Panc1 (cell line): ENCODE measurements at regions not wholly inside any gene's neighbourhood (a gene's known extent, or its start where the extent isn't known, plus 50 kb on each side); places are given as distances from the start of the nearest gene placed in this dataset.

ENCODE experiments used
- ATAC-seq: fragments of 200-7000 bp; cut with Tn5 transposase; 2 replicates; pipeline ENCODE4 v1.9.1; 2020; ENCODE audit warnings: mild to moderate bottlenecking, moderate library complexity
- BruUV-seq: library from RNA; stranded (reverse); fragments of 400-500 nt; replicated peaks from 2 replicates; lab custom pipeline; 2021; lab: Mats Ljungman, UMichigan
- CTCF ChIA-PET: fragments of 300-600 bp; sonication (Branson Sonifier 250); formaldehyde crosslinking; loops from one replicate; lab custom pipeline; 2022; ENCODE audit warnings: antibody characterized with exemption; lab: Charles Lee
- POLR2A ChIA-PET: fragments of 300-600 bp; sonication (Branson Sonifier 250); formaldehyde crosslinking; loops from one replicate; lab custom pipeline; 2022; ENCODE audit warnings: antibody characterized with exemption; lab: Charles Lee
- DNase-seq: peaks from one replicate; pipeline ENCODE4 v3.0.0-alpha.2; 2010; ENCODE audit warnings: low read depth, low spot score
- H3K27ac ChIP-seq: 2 replicates; pipeline ENCODE4 v1.5.1; 2011; ENCODE audit warnings: mild to moderate bottlenecking, low read length, inconsistent platforms
- H3K27me3 ChIP-seq: fragments of 200-500 bp; sonication (Bioruptor generic); 2 replicates; pipeline ENCODE4 v1.6.0; 2014; ENCODE audit warnings: low read length, inconsistent platforms; ENCODE audit not compliant: control insufficient read depth, insufficient read depth
- H3K36me3 ChIP-seq: fragments of 200-500 bp; sonication (Bioruptor generic); 2 replicates; pipeline ENCODE4 v1.5.1; 2014; ENCODE audit warnings: inconsistent platforms, mild to moderate bottlenecking, low read length, moderate library complexity; ENCODE audit not compliant: control insufficient read depth, insufficient read depth
- H3K4me1 ChIP-seq: 2 replicates; pipeline ENCODE4 v1.5.1; 2011; ENCODE audit warnings: inconsistent platforms, mild to moderate bottlenecking, low read length, moderate library complexity; ENCODE audit not compliant: control insufficient read depth, insufficient read depth
- H3K4me3 ChIP-seq, 2 experiments: 2 replicates each; pipeline ENCODE4 v1.5.1; 2011 to 2012; ENCODE audit warnings: low read depth in 2 of 2, low read length in 2 of 2, mild to moderate bottlenecking in 2 of 2, inconsistent platforms in 1 of 2, moderate library complexity in 1 of 2
- H3K9me3 ChIP-seq: fragments of 200-500 bp; sonication (Bioruptor generic); 2 replicates; pipeline ENCODE4 v1.5.1; 2014; ENCODE audit warnings: low read depth, mild to moderate bottlenecking, inconsistent platforms, low read length, moderate library complexity; ENCODE audit not compliant: control insufficient read depth, insufficient read depth
- POLR2AphosphoS5 ChIP-seq: IDR thresholded peaks from 2 replicates; pipeline ENCODE4 v1.6.1; 2012; ENCODE audit warnings: mild to moderate bottlenecking, low read depth, low read length, moderate library complexity
- SIN3A ChIP-seq: IDR thresholded peaks from 2 replicates; pipeline ENCODE4 v1.6.1; 2012; ENCODE audit warnings: low read depth, mild to moderate bottlenecking, low read length, moderate library complexity, borderline replicate concordance; ENCODE audit not compliant: insufficient read depth
- TCF7L2 ChIP-seq: IDR thresholded peaks from 2 replicates; pipeline ENCODE4 v1.6.1; 2011; ENCODE audit warnings: mild to moderate bottlenecking, low read depth, low read length, inconsistent platforms
- in situ Hi-C: cut with HindIII; loops from 2 replicates; pipeline ENCODE4 v1.10.0; 2016; ENCODE audit warnings: low sequenced_read_pairs, low pct_unique_long_range_greater_than_20kb
- intact Hi-C: fragments of 100-400 bp; cut with micrococcal nuclease; formaldehyde crosslinking; loops from one replicate; pipeline ENCODE4 v1.10.0; 2022; ENCODE audit not compliant: unreplicated experiment
- TF ChIP-seq, protein P1 (sequence below): fragments of 450-650 bp; IDR thresholded peaks from 2 replicates; pipeline ENCODE4 v1.5.1; 2017; ENCODE audit warnings: mild to moderate bottlenecking
- TF ChIP-seq, protein P2 (sequence below), 2 experiments: IDR thresholded peaks; 2 replicates each; pipeline ENCODE4 v1.6.1; 2011 to 2012; ENCODE audit warnings: low read depth in 2 of 2, control low read depth in 1 of 2, low read length in 1 of 2, mild to moderate bottlenecking in 1 of 2, moderate library complexity in 1 of 2; ENCODE audit not compliant: insufficient read depth in 1 of 2

DNA sequence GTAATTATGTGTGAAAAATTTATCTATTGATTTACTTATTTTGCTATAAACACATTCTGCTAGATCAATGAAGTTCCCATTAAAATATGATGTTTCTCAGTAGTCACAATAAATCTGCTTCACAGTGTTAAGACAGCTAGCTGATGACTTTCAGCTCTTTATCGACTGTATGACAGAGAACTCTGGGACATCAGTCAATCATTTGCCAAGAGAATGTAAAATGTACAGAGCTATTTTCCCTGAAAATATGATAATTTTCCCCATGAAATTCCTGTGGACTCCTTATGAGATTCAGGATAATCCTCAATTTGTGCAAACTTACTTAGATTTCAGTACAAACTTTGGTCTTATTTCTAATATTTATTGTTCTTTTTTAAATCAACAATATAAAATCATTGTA, 430.5 kb downstream of the SLITRK6 start:
- in situ Hi-C loops (no loop called here), intact Hi-C loops (no loop called here)
- POLR2A ChIA-PET, result no interaction called here

DNA sequence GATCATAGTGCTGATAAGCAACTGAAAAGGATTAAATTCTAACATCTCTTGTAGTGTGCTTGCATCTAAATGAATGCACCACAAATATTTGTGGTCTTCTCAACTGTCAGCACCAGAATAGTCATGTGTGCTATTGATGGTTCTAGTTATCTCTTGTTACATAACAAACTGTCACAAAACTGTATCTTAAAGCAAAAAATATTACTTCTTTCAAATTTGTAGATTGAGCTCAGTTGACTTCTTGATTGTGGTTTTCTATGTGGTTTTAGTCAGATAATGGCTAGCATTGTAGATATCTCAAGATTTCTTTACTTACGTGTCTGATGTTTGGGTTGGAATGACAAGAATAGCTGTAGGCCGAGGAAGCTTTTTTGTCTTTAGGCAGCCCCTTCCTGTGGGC, 431.3 kb downstream of the SLITRK6 start:
- ChIA-PET CTCF (no interaction called here), POLR2A (no interaction called here)
- in situ Hi-C loops, result no loop called here
- BruUV-seq, result no TSS peak
- Histone ChIP-seq H3K4me3 (no peak overlapping the region), H3K27ac (no peak overlapping the region), H3K27me3 (no peaks in the 10 kb centered on the region), H3K9me3 (no peaks in the 10 kb centered on the region), H3K4me1 (no peaks in the 10 kb centered on the region), H3K36me3 (no peaks in the 10 kb centered on the region)
- intact Hi-C loops, result no loop called here
- DNase-seq (no peak), ATAC-seq (no peak)
- TF ChIP-seq, protein P1, sequence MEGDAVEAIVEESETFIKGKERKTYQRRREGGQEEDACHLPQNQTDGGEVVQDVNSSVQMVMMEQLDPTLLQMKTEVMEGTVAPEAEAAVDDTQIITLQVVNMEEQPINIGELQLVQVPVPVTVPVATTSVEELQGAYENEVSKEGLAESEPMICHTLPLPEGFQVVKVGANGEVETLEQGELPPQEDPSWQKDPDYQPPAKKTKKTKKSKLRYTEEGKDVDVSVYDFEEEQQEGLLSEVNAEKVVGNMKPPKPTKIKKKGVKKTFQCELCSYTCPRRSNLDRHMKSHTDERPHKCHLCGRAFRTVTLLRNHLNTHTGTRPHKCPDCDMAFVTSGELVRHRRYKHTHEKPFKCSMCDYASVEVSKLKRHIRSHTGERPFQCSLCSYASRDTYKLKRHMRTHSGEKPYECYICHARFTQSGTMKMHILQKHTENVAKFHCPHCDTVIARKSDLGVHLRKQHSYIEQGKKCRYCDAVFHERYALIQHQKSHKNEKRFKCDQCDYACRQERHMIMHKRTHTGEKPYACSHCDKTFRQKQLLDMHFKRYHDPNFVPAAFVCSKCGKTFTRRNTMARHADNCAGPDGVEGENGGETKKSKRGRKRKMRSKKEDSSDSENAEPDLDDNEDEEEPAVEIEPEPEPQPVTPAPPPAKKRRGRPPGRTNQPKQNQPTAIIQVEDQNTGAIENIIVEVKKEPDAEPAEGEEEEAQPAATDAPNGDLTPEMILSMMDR, result no peak
- no peak for TF ChIP-seq TCF7L2
- TF ChIP-seq, protein P2, sequence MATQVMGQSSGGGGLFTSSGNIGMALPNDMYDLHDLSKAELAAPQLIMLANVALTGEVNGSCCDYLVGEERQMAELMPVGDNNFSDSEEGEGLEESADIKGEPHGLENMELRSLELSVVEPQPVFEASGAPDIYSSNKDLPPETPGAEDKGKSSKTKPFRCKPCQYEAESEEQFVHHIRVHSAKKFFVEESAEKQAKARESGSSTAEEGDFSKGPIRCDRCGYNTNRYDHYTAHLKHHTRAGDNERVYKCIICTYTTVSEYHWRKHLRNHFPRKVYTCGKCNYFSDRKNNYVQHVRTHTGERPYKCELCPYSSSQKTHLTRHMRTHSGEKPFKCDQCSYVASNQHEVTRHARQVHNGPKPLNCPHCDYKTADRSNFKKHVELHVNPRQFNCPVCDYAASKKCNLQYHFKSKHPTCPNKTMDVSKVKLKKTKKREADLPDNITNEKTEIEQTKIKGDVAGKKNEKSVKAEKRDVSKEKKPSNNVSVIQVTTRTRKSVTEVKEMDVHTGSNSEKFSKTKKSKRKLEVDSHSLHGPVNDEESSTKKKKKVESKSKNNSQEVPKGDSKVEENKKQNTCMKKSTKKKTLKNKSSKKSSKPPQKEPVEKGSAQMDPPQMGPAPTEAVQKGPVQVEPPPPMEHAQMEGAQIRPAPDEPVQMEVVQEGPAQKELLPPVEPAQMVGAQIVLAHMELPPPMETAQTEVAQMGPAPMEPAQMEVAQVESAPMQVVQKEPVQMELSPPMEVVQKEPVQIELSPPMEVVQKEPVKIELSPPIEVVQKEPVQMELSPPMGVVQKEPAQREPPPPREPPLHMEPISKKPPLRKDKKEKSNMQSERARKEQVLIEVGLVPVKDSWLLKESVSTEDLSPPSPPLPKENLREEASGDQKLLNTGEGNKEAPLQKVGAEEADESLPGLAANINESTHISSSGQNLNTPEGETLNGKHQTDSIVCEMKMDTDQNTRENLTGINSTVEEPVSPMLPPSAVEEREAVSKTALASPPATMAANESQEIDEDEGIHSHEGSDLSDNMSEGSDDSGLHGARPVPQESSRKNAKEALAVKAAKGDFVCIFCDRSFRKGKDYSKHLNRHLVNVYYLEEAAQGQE (IDR thresholded peaks at IDR 0.05; ENCODE audit: insufficient read depth in 1 of 2, low read depth in 2 of 2, low read length in 1 of 2), result no peak

More for the DNA sequence above, 430.5 kb downstream of the SLITRK6 start:
- no peaks in the 10 kb centered on the region for H3K4me1 ChIP-seq
- no peak for DNase-seq
- ATAC-seq, result no peak
- H3K9me3 ChIP-seq, result no peaks in the 10 kb centered on the region
- TF ChIP-seq, protein P2 (IDR thresholded peaks at IDR 0.05; ENCODE audit: insufficient read depth in 1 of 2, low read depth in 2 of 2, low read length in 1 of 2), result no peak
- TF ChIP-seq TCF7L2 (no peak), POLR2AphosphoS5 (no peak), SIN3A (no peak)
- TF ChIP-seq, protein P1, result no peak
- H3K27ac ChIP-seq, result no peak overlapping the region
- no peak overlapping the region for H3K4me3 ChIP-seq
- CTCF ChIA-PET, result no interaction called here
- no TSS peak for BruUV-seq
- H3K27me3 ChIP-seq, result no peaks in the 10 kb centered on the region
- H3K36me3 ChIP-seq, result no peaks in the 10 kb centered on the region
